ENCODE measurements at regions not wholly inside any gene's neighbourhood (a gene's known extent, or its start where the extent isn't known, plus 50 kb on each side); places are given as distances from the start of the nearest gene placed in this dataset.

GRCh38 chr2:65921116-65921515 lies 488.7 kb upstream of the SPRED2 start:
- H3K4me1 ChIP-seq (ENCODE audit: control insufficient read depth in 1 of 2, low read depth in 2 of 2) = peaks cover 0 to 4% of the 10 kb centered on the region in 2 donors
- DNase-seq (ENCODE audit: low spot score) = no peak
- H3K4me3 ChIP-seq = no peak overlapping the region
- no peaks in the 10 kb centered on the region for H3K36me3 ChIP-seq
- ATAC-seq (ENCODE audit: insufficient number of reproducible peaks, low FRiP score, low read depth) = no peak
- H3K27me3 ChIP-seq (replicated peaks; ENCODE audit: insufficient read depth) = no peaks in the 10 kb centered on the region
- H3K9me3 ChIP-seq = no peaks in the 10 kb centered on the region
- H3K27ac ChIP-seq = no peak overlapping the region
- TF ChIP-seq, protein P1, sequence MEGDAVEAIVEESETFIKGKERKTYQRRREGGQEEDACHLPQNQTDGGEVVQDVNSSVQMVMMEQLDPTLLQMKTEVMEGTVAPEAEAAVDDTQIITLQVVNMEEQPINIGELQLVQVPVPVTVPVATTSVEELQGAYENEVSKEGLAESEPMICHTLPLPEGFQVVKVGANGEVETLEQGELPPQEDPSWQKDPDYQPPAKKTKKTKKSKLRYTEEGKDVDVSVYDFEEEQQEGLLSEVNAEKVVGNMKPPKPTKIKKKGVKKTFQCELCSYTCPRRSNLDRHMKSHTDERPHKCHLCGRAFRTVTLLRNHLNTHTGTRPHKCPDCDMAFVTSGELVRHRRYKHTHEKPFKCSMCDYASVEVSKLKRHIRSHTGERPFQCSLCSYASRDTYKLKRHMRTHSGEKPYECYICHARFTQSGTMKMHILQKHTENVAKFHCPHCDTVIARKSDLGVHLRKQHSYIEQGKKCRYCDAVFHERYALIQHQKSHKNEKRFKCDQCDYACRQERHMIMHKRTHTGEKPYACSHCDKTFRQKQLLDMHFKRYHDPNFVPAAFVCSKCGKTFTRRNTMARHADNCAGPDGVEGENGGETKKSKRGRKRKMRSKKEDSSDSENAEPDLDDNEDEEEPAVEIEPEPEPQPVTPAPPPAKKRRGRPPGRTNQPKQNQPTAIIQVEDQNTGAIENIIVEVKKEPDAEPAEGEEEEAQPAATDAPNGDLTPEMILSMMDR (IDR thresholded peaks at IDR 0.05) = no peak

GRCh38 chr2:65920659-65921058 lies 488.3 kb upstream of the SPRED2 start:
- DNase-seq (ENCODE audit: low spot score) (no peak), ATAC-seq (ENCODE audit: insufficient number of reproducible peaks, low FRiP score, low read depth) (no peak)
- Histone ChIP-seq H3K4me3 (no peak overlapping the region), H3K4me1 (ENCODE audit: control insufficient read depth in 1 of 2, low read depth in 2 of 2) (peaks cover 0 to 4% of the 10 kb centered on the region in 2 donors), H3K27me3 (replicated peaks; ENCODE audit: insufficient read depth) (no peaks in the 10 kb centered on the region), H3K36me3 (no peaks in the 10 kb centered on the region), H3K27ac (no peak overlapping the region), H3K9me3 (no peaks in the 10 kb centered on the region)
- TF ChIP-seq, protein P1 (IDR thresholded peaks at IDR 0.05) = no peak

- TF ChIP-seq, protein P1 (IDR thresholded peaks at IDR 0.05) = no peak
- H3K4me3 ChIP-seq = no peak overlapping the region
- H3K27ac ChIP-seq = no peak overlapping the region
- no peaks in the 10 kb centered on the region for H3K36me3 ChIP-seq
- DNase-seq (ENCODE audit: low spot score) (no peak), ATAC-seq (ENCODE audit: insufficient number of reproducible peaks, low FRiP score, low read depth) (no peak)
- peaks cover 0 to 4% of the 10 kb centered on the region in 2 donors for H3K4me1 ChIP-seq (ENCODE audit: control insufficient read depth in 1 of 2, low read depth in 2 of 2)
- H3K27me3 ChIP-seq (replicated peaks; ENCODE audit: insufficient read depth) = no peaks in the 10 kb centered on the region
- no peaks in the 10 kb centered on the region for H3K9me3 ChIP-seq
These were observed 487.3 kb upstream of the SPRED2 start for GRCh38 chr2:65919550-65920188.

DNA sequence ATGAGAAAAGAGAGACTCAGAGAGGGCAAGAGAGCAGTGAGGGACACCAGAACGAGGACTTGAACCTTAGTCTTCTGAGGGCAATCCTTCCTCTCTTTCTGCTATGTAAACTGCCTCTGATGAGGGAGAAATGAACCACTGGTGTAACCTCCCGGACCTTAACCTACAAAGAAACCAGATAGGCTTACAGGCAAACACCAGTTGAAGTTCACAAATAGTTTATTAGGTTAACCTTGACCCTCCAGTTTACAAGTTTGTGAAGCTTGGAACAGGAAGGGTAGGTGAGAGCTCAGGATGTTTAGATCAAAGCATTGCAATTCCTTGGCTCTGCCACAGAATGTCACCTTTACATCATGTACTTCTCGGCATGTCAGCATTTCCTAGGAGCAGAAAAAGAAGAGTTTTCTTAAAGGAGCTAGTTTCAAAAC lies 486.4 kb upstream of the SPRED2 start:
- Histone ChIP-seq H3K36me3 (no peaks in the 10 kb centered on the region), H3K9me3 (no peaks in the 10 kb centered on the region), H3K4me3 (no peak overlapping the region), H3K27ac (no peak overlapping the region), H3K27me3 (replicated peaks; ENCODE audit: insufficient read depth) (no peaks in the 10 kb centered on the region), H3K4me1 (ENCODE audit: control insufficient read depth in 1 of 2, low read depth in 2 of 2) (peaks cover 0 to 4% of the 10 kb centered on the region in 2 donors)
- no peak for DNase-seq (ENCODE audit: low spot score)
- TF ChIP-seq, protein P1 (IDR thresholded peaks at IDR 0.05) = no peak
- ATAC-seq (ENCODE audit: insufficient number of reproducible peaks, low FRiP score, low read depth) = no peak

DNA sequence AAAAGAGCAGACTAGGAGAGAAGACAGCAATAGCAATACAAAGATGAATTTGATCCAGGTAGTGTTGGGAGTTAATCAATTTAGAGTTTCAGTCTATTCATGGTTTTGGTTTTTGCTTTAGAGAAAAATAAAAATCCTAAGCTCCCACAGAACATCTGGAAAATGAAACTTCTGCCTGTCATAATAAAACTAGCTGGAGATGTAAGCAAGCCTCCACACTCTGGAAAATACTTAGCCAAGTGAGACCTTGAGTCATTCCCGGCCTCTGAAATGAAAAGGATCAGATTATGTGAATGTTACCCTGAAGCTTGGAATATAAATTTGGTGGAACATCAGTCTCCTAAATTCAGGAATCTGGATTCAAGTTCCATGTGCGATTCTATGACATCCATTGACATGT lies 485.6 kb upstream of the SPRED2 start:
- Histone ChIP-seq H3K9me3 (no peaks in the 10 kb centered on the region), H3K4me3 (no peak overlapping the region), H3K27me3 (replicated peaks; ENCODE audit: insufficient read depth) (no peaks in the 10 kb centered on the region), H3K36me3 (no peaks in the 10 kb centered on the region), H3K27ac (no peak overlapping the region), H3K4me1 (ENCODE audit: control insufficient read depth in 1 of 2, low read depth in 2 of 2) (peaks cover 0 to 4% of the 10 kb centered on the region in 2 donors)
- ATAC-seq (ENCODE audit: insufficient number of reproducible peaks, low FRiP score, low read depth) = no peak
- DNase-seq (ENCODE audit: low spot score) = no peak
- TF ChIP-seq, protein P1 (IDR thresholded peaks at IDR 0.05) = no peak
